Sigmoid colon (tissue), 4 donors: ENCODE measurements at regions not wholly inside any gene's neighbourhood (a gene's known extent, or its start where the extent isn't known, plus 50 kb on each side); places are given as distances from the start of the nearest gene placed in this dataset.

Experiments used
- POLR2A ChIP-seq, 2 donors: fragments of 450-650 bp; IDR thresholded peaks; one replicate each; pipeline ENCODE4 v1.6.1; 2016; ENCODE audit warnings: antibody characterized with exemption in 2 of 2, mild to moderate bottlenecking in 2 of 2, moderate library complexity in 2 of 2
- POLR2AphosphoS5 ChIP-seq, 4 donors: sonication (generic); formaldehyde crosslinking; IDR thresholded peaks; one replicate each; pipeline ENCODE4 v1.6.1; 2017; ENCODE audit warnings: antibody characterized with exemption in 4 of 4
- TF ChIP-seq, protein P1 (sequence below), 4 experiments: fragments of 450-650 bp in 3 of 4; fragments of 200-600 bp in 1 of 4; IDR thresholded peaks; one replicate each; pipeline ENCODE4 v1.5.1; 2016 to 2019; ENCODE audit warnings: antibody characterized with exemption in 4 of 4, mild to moderate bottlenecking in 3 of 4, moderate library complexity in 2 of 4

DNA sequence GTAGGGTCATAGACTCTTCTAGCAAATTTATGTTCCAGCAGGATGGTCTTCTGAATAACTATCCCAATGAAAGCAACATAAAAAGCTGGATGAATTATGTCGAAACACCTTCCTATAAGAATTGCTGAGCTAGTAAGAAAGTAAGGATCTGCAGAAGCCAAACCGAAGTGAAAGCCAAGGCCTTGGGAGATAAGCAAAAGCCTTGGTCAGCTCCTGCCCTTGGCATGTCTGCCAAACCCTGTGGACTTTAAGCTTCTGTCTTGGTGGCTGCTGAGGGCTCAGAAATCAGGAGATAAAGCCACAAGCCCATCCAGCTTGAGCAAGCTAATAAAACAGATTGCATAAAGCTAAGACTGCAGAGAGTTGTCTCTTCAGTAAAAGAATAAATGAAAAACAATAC is 81.2 kb upstream of the KCND3 start:
- no peak for TF ChIP-seq POLR2A (IDR thresholded peaks at IDR 0.05)
- TF ChIP-seq, protein P1, sequence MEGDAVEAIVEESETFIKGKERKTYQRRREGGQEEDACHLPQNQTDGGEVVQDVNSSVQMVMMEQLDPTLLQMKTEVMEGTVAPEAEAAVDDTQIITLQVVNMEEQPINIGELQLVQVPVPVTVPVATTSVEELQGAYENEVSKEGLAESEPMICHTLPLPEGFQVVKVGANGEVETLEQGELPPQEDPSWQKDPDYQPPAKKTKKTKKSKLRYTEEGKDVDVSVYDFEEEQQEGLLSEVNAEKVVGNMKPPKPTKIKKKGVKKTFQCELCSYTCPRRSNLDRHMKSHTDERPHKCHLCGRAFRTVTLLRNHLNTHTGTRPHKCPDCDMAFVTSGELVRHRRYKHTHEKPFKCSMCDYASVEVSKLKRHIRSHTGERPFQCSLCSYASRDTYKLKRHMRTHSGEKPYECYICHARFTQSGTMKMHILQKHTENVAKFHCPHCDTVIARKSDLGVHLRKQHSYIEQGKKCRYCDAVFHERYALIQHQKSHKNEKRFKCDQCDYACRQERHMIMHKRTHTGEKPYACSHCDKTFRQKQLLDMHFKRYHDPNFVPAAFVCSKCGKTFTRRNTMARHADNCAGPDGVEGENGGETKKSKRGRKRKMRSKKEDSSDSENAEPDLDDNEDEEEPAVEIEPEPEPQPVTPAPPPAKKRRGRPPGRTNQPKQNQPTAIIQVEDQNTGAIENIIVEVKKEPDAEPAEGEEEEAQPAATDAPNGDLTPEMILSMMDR (IDR thresholded peaks at IDR 0.05), result no peak
- TF ChIP-seq POLR2AphosphoS5 (IDR thresholded peaks at IDR 0.05), result no peak
